Kidney (tissue), 13 donors: ENCODE measurements at regions not wholly inside any gene's neighbourhood (a gene's known extent, or its start where the extent isn't known, plus 50 kb on each side); places are given as distances from the start of the nearest gene placed in this dataset.

ENCODE experiments used
- DNase-seq, 5 donors: peaks; one replicate each; pipeline ENCODE4 v3.0.0-alpha.2; 2013 to 2020
- FAIRE-seq: peaks from 2 replicates; lab custom pipeline; 2012; peaks lifted over from hg19 to GRCh38; lab: Jason Lieb, UNC
- H3K27ac ChIP-seq, 2 donors: one replicate each; pipeline ENCODE4 v1.7.0; 2013; ENCODE audit warnings: low read depth in 2 of 2, low read length in 2 of 2, inconsistent platforms in 1 of 2
- H3K27me3 ChIP-seq: one replicate; pipeline ENCODE4 v1.7.1; 2013; ENCODE audit warnings: low read length, inconsistent platforms; ENCODE audit not compliant: control insufficient read depth, insufficient read depth
- H3K36me3 ChIP-seq, 3 donors: one replicate each; pipeline versions ENCODE4 v1.7.0 to v1.7.1; 2013; ENCODE audit warnings: low read length in 3 of 3, control low read depth in 1 of 3, inconsistent platforms in 1 of 3; ENCODE audit not compliant: insufficient read depth in 3 of 3, control insufficient read depth in 2 of 3
- H3K4me1 ChIP-seq, 3 donors: one replicate each; pipeline versions ENCODE4 v1.7.0 to v1.7.1; 2013; ENCODE audit warnings: low read length in 3 of 3, inconsistent platforms in 1 of 3, low read depth in 1 of 3; ENCODE audit not compliant: control insufficient read depth in 2 of 3, insufficient read depth in 2 of 3
- H3K4me3 ChIP-seq, 3 donors: one replicate each; pipeline versions ENCODE4 v1.7.0 to v1.8.1; 2013; ENCODE audit warnings: low read length in 3 of 3, control low read depth in 1 of 3, inconsistent platforms in 1 of 3
- H3K9ac ChIP-seq, 3 donors: one replicate each; pipeline versions ENCODE4 v1.7.0 to v1.7.1; 2013; ENCODE audit warnings: low read length in 3 of 3, control low read depth in 1 of 3, inconsistent platforms in 1 of 3
- H3K9me3 ChIP-seq, 3 donors: one replicate each; pipeline versions ENCODE4 v1.7.0 to v1.7.1; 2013; ENCODE audit warnings: low read length in 3 of 3, control low read depth in 1 of 3, inconsistent platforms in 1 of 3; ENCODE audit not compliant: control insufficient read depth in 2 of 3, insufficient read depth in 1 of 3
- CTCF ChIP-seq: IDR thresholded peaks from 3 replicates; pipeline ENCODE4 v1.5.1; 2012; ENCODE audit warnings: mild to moderate bottlenecking, moderate library complexity, borderline replicate concordance; ENCODE audit not compliant: insufficient read depth; ENCODE audit errors: extremely low read depth
- intact Hi-C: fragments of 100-400 bp; cut with DNase I; formaldehyde crosslinking; loops from one replicate; pipeline ENCODE4 v1.11.1; 2022
- donor health status: control.
- donor health status: control.
- donor health status: control.
- donor health status: control.
- donor health status: control.
- donor health status: DM: yes; HTN: yes; CAD: no.
- donor health status: Normal renal cell carcinoma (clear cell type).

- H3K27ac ChIP-seq, result no peak overlapping the region
- no peak overlapping the region for H3K9ac ChIP-seq
- FAIRE-seq (no peak), DNase-seq (no peak)
- no peaks in the 10 kb centered on the region for H3K4me1 ChIP-seq
- H3K27me3 ChIP-seq, result no peaks in the 10 kb centered on the region
- H3K36me3 ChIP-seq, result no peaks in the 10 kb centered on the region
- no peak for TF ChIP-seq CTCF
- H3K9me3 ChIP-seq, result no peaks in the 10 kb centered on the region
- intact Hi-C loops, result no loop called here
- H3K4me3 ChIP-seq, result no peak overlapping the region
Observed at GRCh38 chr16:17887963-17888362, 417.2 kb upstream of the XYLT1 start.

GRCh38 chr16:17885659-17886207, 415.0 kb upstream of the XYLT1 start:
- Histone ChIP-seq H3K27me3 (no peaks in the 10 kb centered on the region), H3K36me3 (no peaks in the 10 kb centered on the region), H3K4me3 (no peak overlapping the region), H3K4me1 (no peaks in the 10 kb centered on the region), H3K9me3 (no peaks in the 10 kb centered on the region), H3K27ac (no peak overlapping the region), H3K9ac (no peak overlapping the region)
- no peak for FAIRE-seq
- no peak for TF ChIP-seq CTCF
- intact Hi-C loops, result no loop called here
- no peak for DNase-seq

- DNase-seq (no peak), FAIRE-seq (no peak)
- H3K9ac ChIP-seq, result no peak overlapping the region
- H3K9me3 ChIP-seq, result no peaks in the 10 kb centered on the region
- intact Hi-C loops, result no loop called here
- H3K4me1 ChIP-seq, result no peaks in the 10 kb centered on the region
- H3K4me3 ChIP-seq, result no peak overlapping the region
- H3K36me3 ChIP-seq, result no peaks in the 10 kb centered on the region
- no peaks in the 10 kb centered on the region for H3K27me3 ChIP-seq
- no peak overlapping the region for H3K27ac ChIP-seq
- TF ChIP-seq CTCF, result no peak
Observed at GRCh38 chr16:17877821-17878360, 407.1 kb upstream of the XYLT1 start.

DNA sequence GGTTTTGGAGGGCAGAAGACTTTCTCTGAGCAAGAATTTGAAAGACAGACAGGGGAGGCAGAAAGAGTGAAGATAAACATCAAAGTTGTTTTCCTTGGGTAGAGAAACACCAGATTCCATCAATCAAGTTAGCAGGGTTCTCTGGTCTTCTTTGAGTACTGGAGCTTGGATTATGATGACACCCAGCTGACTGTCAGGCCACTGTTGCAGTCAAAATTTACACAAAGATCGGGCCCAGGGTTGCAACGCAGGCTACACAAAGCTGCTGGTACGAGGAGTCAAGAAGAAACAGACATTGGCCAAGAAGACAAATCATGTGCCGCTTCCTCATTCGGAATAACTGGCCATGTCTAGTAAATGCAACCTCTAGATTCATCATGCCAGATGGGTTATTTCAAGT, 396.2 kb upstream of the XYLT1 start:
- intact Hi-C loops, result no loop called here
- no peak for TF ChIP-seq CTCF
- H3K36me3 ChIP-seq, result no peaks in the 10 kb centered on the region
- DNase-seq, result peak in 3 of 5 donors; percentile 14 to 39 (median 39)
- no peak overlapping the region for H3K9ac ChIP-seq
- no peak overlapping the region for H3K27ac ChIP-seq
- H3K9me3 ChIP-seq, result no peaks in the 10 kb centered on the region
- no peaks in the 10 kb centered on the region for H3K27me3 ChIP-seq
- no peaks in the 10 kb centered on the region for H3K4me1 ChIP-seq
- no peak for FAIRE-seq
- H3K4me3 ChIP-seq, result no peak overlapping the region
